ENCODE measurements at regions not wholly inside any gene's neighbourhood (a gene's known extent, or its start where the extent isn't known, plus 50 kb on each side); places are given as distances from the start of the nearest gene placed in this dataset.

- H3K27me3 ChIP-seq (ENCODE audit: insufficient read depth, low read length): no peaks in the 10 kb centered on the region
- no peak overlapping the region for H2AFZ ChIP-seq (ENCODE audit: low read length)
- no peaks in the 10 kb centered on the region for H3K4me1 Mint-ChIP-seq
Measured at GRCh38 chr7:19554581-19554980, 154.3 kb downstream of the POLR1F start.

More at GRCh38 chr7:19554581-19554980, 154.3 kb downstream of the POLR1F start:
- Histone ChIP-seq H3K9me3 (ENCODE audit: control insufficient read depth, low read depth, low read length) (no peaks in the 10 kb centered on the region), H4K8ac (replicated peaks; ENCODE audit: insufficient read length, low read depth, low read length) (no peak overlapping the region), H2AK5ac (ENCODE audit: insufficient read length, low read length) (no peak overlapping the region), H4K91ac (ENCODE audit: insufficient read length, low read depth, low read length) (no peak overlapping the region), H2BK120ac (ENCODE audit: low read depth, low read length, poor library complexity, severe bottlenecking) (no peak overlapping the region), H3K23me2 (ENCODE audit: insufficient read length, low read depth, low read length, poor library complexity, severe bottlenecking) (no peaks in the 10 kb centered on the region), H3K23ac (ENCODE audit: insufficient read length, low read depth, low read length) (no peak overlapping the region), H2BK15ac (ENCODE audit: low read depth, low read length) (no peak overlapping the region), H2BK5ac (ENCODE audit: insufficient read length, low read length) (no peak overlapping the region), H3K14ac (ENCODE audit: insufficient read depth, low read length) (no peak overlapping the region), H3K18ac (ENCODE audit: insufficient read length, low read depth, low read length) (no peak overlapping the region), H4K20me1 (ENCODE audit: control insufficient read depth, insufficient read depth, insufficient read length) (no peaks in the 10 kb centered on the region), H4K5ac (ENCODE audit: insufficient read length, low read depth, low read length) (no peak overlapping the region), H3K79me2 (ENCODE audit: insufficient read depth, low read length) (no peaks in the 10 kb centered on the region), H3K4me2 (ENCODE audit: insufficient read depth, insufficient read length, low read length) (no peak overlapping the region), H3K9ac (ENCODE audit: extremely low read depth, insufficient read length, low read length) (no peak overlapping the region), H3K27ac (ENCODE audit: insufficient read length, low read depth, low read length) (no peak overlapping the region), H3K4ac (ENCODE audit: low read depth, low read length) (no peak overlapping the region), H2BK20ac (ENCODE audit: low read depth, low read length, poor library complexity, severe bottlenecking) (no peak overlapping the region), H2BK12ac (ENCODE audit: insufficient read length, low read depth, low read length) (no peak overlapping the region), H3K79me1 (ENCODE audit: insufficient read depth, low read depth, low read length, poor library complexity, severe bottlenecking) (no peaks in the 10 kb centered on the region), H3K4me1 (ENCODE audit: insufficient read depth, low read length) (no peaks in the 10 kb centered on the region), H3T11ph (ENCODE audit: low read length) (no peak overlapping the region), H3K56ac (ENCODE audit: insufficient read length, low read depth, low read length) (no peak overlapping the region)
- no peaks in the 10 kb centered on the region; the same call in 1 of the 2 replicates for H3K27me3 Mint-ChIP-seq (ENCODE audit: low read depth)
- H3K27ac Mint-ChIP-seq: no peak overlapping the region
- no peak for TF ChIP-seq CTCF (conservative IDR thresholded peaks at IDR 0.05)
- no peak for DNase-seq
- peaks cover 5% of the 10 kb centered on the region in 2 experiments; a peak in 4 of 5 replicates for H3K9me3 Mint-ChIP-seq
- no peak overlapping the region for H3K4me3 Mint-ChIP-seq
- H3K36me3 Mint-ChIP-seq (ENCODE audit: insufficient read depth in 1 of 3, low read depth in 3 of 3): no peaks in the 10 kb centered on the region
